ENCODE measurements at regions not wholly inside any gene's neighbourhood (a gene's known extent, or its start where the extent isn't known, plus 50 kb on each side); places are given as distances from the start of the nearest gene placed in this dataset.

- TF ChIP-seq CTCF (IDR thresholded peaks at IDR 0.05) (no peak), POLR2A (IDR thresholded peaks at IDR 0.05) (no peak)
Measured at GRCh38 chr6:43900560-43900915, 130.5 kb downstream of the VEGFA start.
